ENCODE measurements at regions not wholly inside any gene's neighbourhood (a gene's known extent, or its start where the extent isn't known, plus 50 kb on each side); places are given as distances from the start of the nearest gene placed in this dataset.

- Histone ChIP-seq H3K9me3 (no peaks in the 10 kb centered on the region), H3K27me3 (no peaks in the 10 kb centered on the region), H3K4me1 (no peaks in the 10 kb centered on the region), H3K36me3 (no peaks in the 10 kb centered on the region), H3K4me3 (no peak overlapping the region), H3K27ac (no peak overlapping the region)
- DNase-seq (ENCODE audit: low spot score in 2 of 2), result no peak
- 66% methylated on average over 2 of the region's 2 CpGs for WGBS
- TF ChIP-seq EP300 (IDR thresholded peaks at IDR 0.05) (no peak), POLR2AphosphoS5 (IDR thresholded peaks at IDR 0.05) (no peak), POLR2A (IDR thresholded peaks at IDR 0.05) (no peak), CTCF (IDR thresholded peaks at IDR 0.05) (no peak)
Measured at GRCh38 chr5:27928060-27928459, 889.7 kb upstream of the CDH9 start.

- Histone ChIP-seq H3K4me1 (no peaks in the 10 kb centered on the region), H3K36me3 (no peaks in the 10 kb centered on the region), H3K4me3 (no peak overlapping the region), H3K27ac (no peak overlapping the region), H3K27me3 (no peaks in the 10 kb centered on the region), H3K9me3 (no peaks in the 10 kb centered on the region)
- TF ChIP-seq CTCF (IDR thresholded peaks at IDR 0.05) (no peak), EP300 (IDR thresholded peaks at IDR 0.05) (no peak), POLR2AphosphoS5 (IDR thresholded peaks at IDR 0.05) (no peak), POLR2A (IDR thresholded peaks at IDR 0.05) (no peak)
- 82% methylated on average over 2 of the region's 2 CpGs for WGBS
- no peak for DNase-seq (ENCODE audit: low spot score in 2 of 2)
Measured at GRCh38 chr5:27911216-27911615, 872.8 kb upstream of the CDH9 start.

- Histone ChIP-seq H3K36me3 (no peaks in the 10 kb centered on the region), H3K4me3 (no peak overlapping the region), H3K4me1 (no peaks in the 10 kb centered on the region), H3K27me3 (no peaks in the 10 kb centered on the region), H3K27ac (no peak overlapping the region), H3K9me3 (no peaks in the 10 kb centered on the region)
- DNase-seq (ENCODE audit: low spot score in 2 of 2), result no peak
- 53% methylated on average over 5 of the region's 5 CpGs for WGBS
- TF ChIP-seq POLR2AphosphoS5 (IDR thresholded peaks at IDR 0.05) (no peak), POLR2A (IDR thresholded peaks at IDR 0.05) (no peak), CTCF (IDR thresholded peaks at IDR 0.05) (no peak), EP300 (IDR thresholded peaks at IDR 0.05) (no peak)
Measured at GRCh38 chr5:27908341-27908740, 870.0 kb upstream of the CDH9 start.

- TF ChIP-seq EP300 (IDR thresholded peaks at IDR 0.05) (no peak), POLR2A (IDR thresholded peaks at IDR 0.05) (no peak), CTCF (IDR thresholded peaks at IDR 0.05) (no peak), POLR2AphosphoS5 (IDR thresholded peaks at IDR 0.05) (no peak)
- Histone ChIP-seq H3K4me3 (no peak overlapping the region), H3K9me3 (no peaks in the 10 kb centered on the region), H3K27me3 (no peaks in the 10 kb centered on the region), H3K4me1 (no peaks in the 10 kb centered on the region), H3K36me3 (no peaks in the 10 kb centered on the region), H3K27ac (no peak overlapping the region)
- WGBS, result 58% methylated on average over 2 of the region's 2 CpGs
- no peak for DNase-seq (ENCODE audit: low spot score in 2 of 2)
Measured at GRCh38 chr5:27906931-27907601, 868.7 kb upstream of the CDH9 start.

GRCh38 chr5:27906481-27906880 lies 868.1 kb upstream of the CDH9 start:
- H3K4me3 ChIP-seq, result no peak overlapping the region
- no peaks in the 10 kb centered on the region for H3K27me3 ChIP-seq
- WGBS, result 43% methylated on average over 2 of the region's 2 CpGs
- no peaks in the 10 kb centered on the region for H3K4me1 ChIP-seq
- H3K36me3 ChIP-seq, result no peaks in the 10 kb centered on the region
- TF ChIP-seq POLR2A (IDR thresholded peaks at IDR 0.05), result no peak
- no peaks in the 10 kb centered on the region for H3K9me3 ChIP-seq
- no peak overlapping the region for H3K27ac ChIP-seq
- DNase-seq (ENCODE audit: low spot score in 2 of 2), result no peak

GRCh38 chr5:27900761-27901160 lies 862.4 kb upstream of the CDH9 start:
- Histone ChIP-seq H3K27ac (no peak overlapping the region), H3K9me3 (no peaks in the 10 kb centered on the region), H3K4me1 (no peaks in the 10 kb centered on the region), H3K36me3 (no peaks in the 10 kb centered on the region), H3K27me3 (no peaks in the 10 kb centered on the region), H3K4me3 (no peak overlapping the region)
- no peak for DNase-seq (ENCODE audit: low spot score in 2 of 2)
- TF ChIP-seq CTCF (IDR thresholded peaks at IDR 0.05), result no peak
- TF ChIP-seq EP300 (IDR thresholded peaks at IDR 0.05), result no peak
- no peak for TF ChIP-seq POLR2AphosphoS5 (IDR thresholded peaks at IDR 0.05)
- no peak for TF ChIP-seq POLR2A (IDR thresholded peaks at IDR 0.05)
- 95% methylated on average over 3 of the region's 3 CpGs for WGBS
